Dendritic cell treated with granulocyte-macrophage colony-stimulating factor and Interleukin-4, amounts not matched to agents 40 ng/mL and 50 ng/mL, for 4 days (primary cell): ENCODE measurements at regions not wholly inside any gene's neighbourhood (a gene's known extent, or its start where the extent isn't known, plus 50 kb on each side); places are given as distances from the start of the nearest gene placed in this dataset.

Experiments
- H3K27ac Mint-ChIP-seq: one replicate; pipeline ENCODE4 v1.8.0; 2022; ENCODE audit warnings: mild to moderate bottlenecking, mixed read lengths
- H3K27me3 Mint-ChIP-seq: one replicate; pipeline ENCODE4 v1.8.0; 2022; ENCODE audit warnings: mild to moderate bottlenecking, mixed read lengths
- H3K36me3 Mint-ChIP-seq: one replicate; pipeline ENCODE4 v1.8.0; 2022; ENCODE audit warnings: low read depth, mixed read lengths
- H3K4me1 Mint-ChIP-seq: one replicate; pipeline ENCODE4 v1.8.0; 2022; ENCODE audit warnings: low read depth, mixed read lengths
- H3K4me3 Mint-ChIP-seq: one replicate; pipeline ENCODE4 v1.8.0; 2022; ENCODE audit warnings: mild to moderate bottlenecking, moderate library complexity, mixed read lengths
- H3K9me3 Mint-ChIP-seq: one replicate; pipeline ENCODE4 v1.8.0; 2022; ENCODE audit warnings: mixed read lengths
- intact Hi-C: fragments of 100-400 bp; cut with micrococcal nuclease; formaldehyde crosslinking; loops from one replicate; pipeline ENCODE4 v1.15.0; 2022

DNA sequence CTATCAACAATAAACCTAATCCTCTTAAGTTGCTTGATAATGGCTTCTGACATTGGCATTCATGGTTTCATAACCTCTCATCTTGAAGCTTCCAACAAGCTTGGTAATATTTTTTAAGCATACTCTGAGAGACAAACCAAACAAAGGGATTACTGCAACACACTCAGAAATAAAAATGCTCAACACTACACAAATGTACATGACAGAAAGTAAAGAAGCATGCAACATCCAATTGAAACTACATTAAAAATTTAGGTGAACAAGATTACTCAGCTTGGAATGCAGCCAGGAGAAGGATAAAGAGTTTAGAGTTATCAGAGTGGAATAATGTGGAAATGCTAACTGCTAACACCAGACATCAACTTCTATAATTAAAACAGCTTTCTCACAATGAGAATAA lies 1136.6 kb upstream of the PABPC4L start:
- H3K27me3 Mint-ChIP-seq, result no peaks in the 10 kb centered on the region
- intact Hi-C loops, result no loop called here
- no peaks in the 10 kb centered on the region for H3K4me1 Mint-ChIP-seq
- H3K9me3 Mint-ChIP-seq, result no peaks in the 10 kb centered on the region
- H3K27ac Mint-ChIP-seq, result no peak overlapping the region
- H3K4me3 Mint-ChIP-seq, result no peak overlapping the region
- no peaks in the 10 kb centered on the region for H3K36me3 Mint-ChIP-seq

DNA sequence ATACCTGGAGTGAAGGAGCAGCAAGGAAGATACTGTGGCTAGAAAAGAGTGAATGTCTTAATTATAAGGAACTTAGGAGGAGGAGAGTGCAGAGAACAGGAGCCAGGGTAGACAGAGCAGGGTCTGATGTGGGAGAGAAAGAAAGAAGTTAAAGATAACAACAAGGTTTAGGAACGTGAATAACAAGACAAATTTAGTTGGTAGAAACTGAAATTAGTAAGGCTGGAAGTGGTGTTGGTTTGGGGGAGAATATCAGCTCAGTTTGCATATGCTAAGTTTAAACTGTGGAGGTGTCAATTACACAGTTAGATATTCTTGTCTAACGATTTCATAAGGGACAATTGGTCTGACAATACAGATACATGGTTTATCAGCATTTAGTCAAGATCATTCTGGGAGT lies 1123.7 kb upstream of the PABPC4L start:
- Mint-ChIP-seq H3K36me3 (no peaks in the 10 kb centered on the region), H3K4me1 (no peaks in the 10 kb centered on the region), H3K27ac (no peak overlapping the region), H3K9me3 (peaks cover 8% of the 10 kb centered on the region), H3K27me3 (no peaks in the 10 kb centered on the region), H3K4me3 (no peak overlapping the region)
- intact Hi-C loops, result no loop called here

DNA sequence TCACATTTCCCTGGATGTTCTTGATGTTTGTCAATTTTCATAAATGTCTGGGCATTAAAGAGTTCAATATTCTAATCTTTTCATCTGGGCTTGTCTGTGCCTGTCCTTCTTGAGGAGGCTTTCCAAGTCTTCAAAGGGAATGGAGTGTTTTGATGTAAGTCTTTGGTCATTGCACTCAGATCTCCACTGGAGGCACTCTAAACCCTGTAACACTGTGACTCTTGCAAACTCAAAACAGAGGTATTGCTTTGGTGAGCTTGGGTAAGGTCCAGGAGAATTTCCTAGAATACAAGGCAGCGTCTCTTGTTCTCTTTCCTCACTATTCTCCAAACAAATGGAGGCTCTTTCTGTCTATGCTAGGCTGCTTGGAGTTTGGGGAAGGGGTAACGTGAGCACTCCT lies 1118.1 kb upstream of the PABPC4L start:
- H3K9me3 Mint-ChIP-seq, result peaks cover 20% of the 10 kb centered on the region
- intact Hi-C loops, result no loop called here
- H3K27me3 Mint-ChIP-seq, result no peaks in the 10 kb centered on the region
- H3K4me3 Mint-ChIP-seq, result no peak overlapping the region
- no peaks in the 10 kb centered on the region for H3K4me1 Mint-ChIP-seq
- H3K27ac Mint-ChIP-seq, result no peak overlapping the region
- no peaks in the 10 kb centered on the region for H3K36me3 Mint-ChIP-seq

DNA sequence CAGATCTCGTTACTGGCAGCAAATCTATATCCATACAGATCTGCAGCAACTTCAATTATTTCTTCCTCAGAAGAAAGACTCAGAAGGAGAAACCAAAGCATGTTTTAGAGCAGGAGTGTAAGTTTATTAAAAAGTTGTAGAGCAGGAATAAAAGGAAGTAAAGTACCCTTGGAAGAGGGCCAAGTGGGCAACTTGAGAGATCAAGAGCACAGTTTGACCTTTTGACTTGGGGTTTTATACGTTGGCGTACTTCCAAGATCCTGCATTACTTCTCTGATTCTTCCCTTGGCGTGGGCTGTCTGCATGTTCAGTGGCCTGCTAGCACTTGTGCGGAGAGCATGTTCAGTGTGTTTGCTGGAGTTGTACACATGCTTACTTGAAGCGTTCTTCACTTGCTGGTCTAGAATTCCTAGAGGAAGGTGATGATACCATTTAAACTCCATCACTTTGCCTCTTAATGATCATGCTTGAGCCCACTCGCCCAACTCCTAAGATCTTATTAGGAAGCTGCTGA lies 1114.7 kb upstream of the PABPC4L start:
- intact Hi-C loops, result no loop called here
- Mint-ChIP-seq H3K4me3 (no peak overlapping the region), H3K27ac (no peak overlapping the region), H3K27me3 (no peaks in the 10 kb centered on the region), H3K36me3 (no peaks in the 10 kb centered on the region), H3K4me1 (no peaks in the 10 kb centered on the region), H3K9me3 (peaks cover 20% of the 10 kb centered on the region)

DNA sequence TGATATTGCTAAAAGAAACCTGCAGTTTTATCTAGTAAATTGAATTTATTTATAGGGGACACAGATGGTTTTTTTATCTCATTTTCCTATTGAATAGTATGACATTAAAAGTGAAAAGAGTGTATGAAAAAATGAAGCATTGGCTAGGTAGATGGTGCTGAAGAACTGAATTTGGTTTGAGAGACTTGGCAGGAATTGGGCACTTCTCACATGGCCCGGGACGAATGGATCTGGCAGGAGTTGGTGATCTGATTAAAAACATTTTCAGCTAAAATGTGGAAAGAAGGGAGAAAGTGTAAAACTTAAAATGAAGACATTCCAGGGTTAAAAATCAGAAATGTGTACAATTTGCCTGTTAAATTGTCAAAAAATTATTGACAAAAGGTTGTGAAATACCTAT lies 1088.5 kb upstream of the PABPC4L start:
- Mint-ChIP-seq H3K27ac (no peak overlapping the region), H3K9me3 (no peaks in the 10 kb centered on the region), H3K4me3 (no peak overlapping the region), H3K36me3 (no peaks in the 10 kb centered on the region), H3K4me1 (no peaks in the 10 kb centered on the region), H3K27me3 (no peaks in the 10 kb centered on the region)
- intact Hi-C loops, result no loop called here

DNA sequence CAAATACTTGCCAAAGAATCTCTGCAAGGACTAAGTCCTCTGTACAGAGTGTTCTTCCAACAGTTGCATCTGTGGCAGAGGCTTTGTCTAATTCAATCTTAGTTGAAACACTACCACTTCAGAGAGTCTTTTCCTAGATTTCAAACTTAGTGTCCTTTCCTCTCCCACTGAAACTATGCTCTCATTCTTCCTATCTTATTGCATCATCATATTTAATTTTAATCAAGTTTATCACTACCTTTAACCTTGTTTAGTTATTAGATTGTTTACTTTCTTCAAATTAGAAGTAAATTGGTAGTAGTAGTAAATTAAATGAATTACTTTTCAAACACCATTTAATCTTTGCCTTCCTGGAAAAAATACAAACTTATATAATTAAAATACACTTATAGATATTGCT lies 1082.3 kb upstream of the PABPC4L start:
- intact Hi-C loops, result no loop called here
- Mint-ChIP-seq H3K27me3 (no peaks in the 10 kb centered on the region), H3K36me3 (no peaks in the 10 kb centered on the region), H3K4me3 (no peak overlapping the region), H3K27ac (no peak overlapping the region), H3K9me3 (no peaks in the 10 kb centered on the region), H3K4me1 (no peaks in the 10 kb centered on the region)

DNA sequence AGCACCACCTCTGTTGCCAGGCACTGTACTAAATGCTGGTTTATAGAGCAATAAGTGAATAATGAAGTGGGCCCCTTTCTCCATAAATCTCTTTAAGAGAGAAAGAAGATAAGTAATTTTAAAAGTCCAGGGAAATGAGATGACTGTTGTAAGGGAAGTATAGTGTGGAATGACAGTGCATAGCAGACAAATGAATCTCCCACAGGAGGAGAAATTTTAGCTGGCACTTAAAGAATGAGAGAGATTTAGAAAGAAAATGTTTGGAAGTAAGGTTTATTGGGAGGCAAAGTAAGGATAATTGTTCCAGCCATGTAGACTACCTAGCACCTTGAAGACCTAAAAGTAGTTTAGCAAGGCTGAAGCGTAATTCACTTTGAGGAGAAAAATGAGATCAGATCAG lies 1081.1 kb upstream of the PABPC4L start:
- Mint-ChIP-seq H3K27ac (no peak overlapping the region), H3K4me1 (no peaks in the 10 kb centered on the region), H3K4me3 (no peak overlapping the region), H3K27me3 (no peaks in the 10 kb centered on the region), H3K36me3 (no peaks in the 10 kb centered on the region), H3K9me3 (no peaks in the 10 kb centered on the region)
- intact Hi-C loops, result no loop called here

DNA sequence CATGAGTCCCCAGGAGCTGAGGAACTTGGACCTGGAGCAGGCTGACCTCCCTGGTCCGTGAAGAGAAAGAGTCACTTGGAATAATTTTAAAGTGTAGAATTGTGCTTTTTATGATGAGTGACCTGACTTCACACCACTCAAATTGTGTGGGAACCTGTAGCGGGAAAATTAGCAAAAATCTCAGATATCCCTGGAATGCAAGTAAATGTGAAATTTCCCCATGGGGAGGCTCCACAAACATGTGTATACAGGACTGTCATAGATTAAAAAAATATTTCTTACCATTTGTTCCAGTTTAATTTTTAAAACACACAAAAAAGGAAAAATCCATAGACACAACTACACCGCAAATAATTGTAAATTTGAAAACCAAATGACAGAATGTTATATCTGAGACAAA lies 1079.6 kb upstream of the PABPC4L start:
- H3K27ac Mint-ChIP-seq, result no peak overlapping the region
- no peaks in the 10 kb centered on the region for H3K9me3 Mint-ChIP-seq
- H3K4me1 Mint-ChIP-seq, result no peaks in the 10 kb centered on the region
- intact Hi-C loops, result no loop called here
- H3K27me3 Mint-ChIP-seq, result no peaks in the 10 kb centered on the region
- H3K36me3 Mint-ChIP-seq, result no peaks in the 10 kb centered on the region
- no peak overlapping the region for H3K4me3 Mint-ChIP-seq

DNA sequence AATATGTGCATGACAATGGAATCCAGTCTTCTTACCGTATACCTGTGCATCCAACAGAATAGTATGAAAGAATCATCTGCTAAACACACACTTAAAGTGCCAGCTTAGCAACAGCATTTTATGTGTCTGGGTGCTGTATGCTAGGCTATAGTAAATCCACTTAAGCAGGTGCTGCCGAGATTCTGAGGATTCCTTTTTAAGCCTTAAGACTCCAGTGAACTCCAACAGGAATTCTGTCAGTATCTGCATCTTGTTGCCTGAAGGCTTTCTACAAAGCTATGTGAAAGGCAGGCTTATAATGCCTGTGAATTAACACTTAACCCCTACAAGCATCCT lies 1076.4 kb upstream of the PABPC4L start:
- Mint-ChIP-seq H3K4me3 (no peak overlapping the region), H3K36me3 (no peaks in the 10 kb centered on the region), H3K4me1 (no peaks in the 10 kb centered on the region), H3K27me3 (no peaks in the 10 kb centered on the region), H3K9me3 (no peaks in the 10 kb centered on the region), H3K27ac (no peak overlapping the region)
- intact Hi-C loops, result no loop called here

DNA sequence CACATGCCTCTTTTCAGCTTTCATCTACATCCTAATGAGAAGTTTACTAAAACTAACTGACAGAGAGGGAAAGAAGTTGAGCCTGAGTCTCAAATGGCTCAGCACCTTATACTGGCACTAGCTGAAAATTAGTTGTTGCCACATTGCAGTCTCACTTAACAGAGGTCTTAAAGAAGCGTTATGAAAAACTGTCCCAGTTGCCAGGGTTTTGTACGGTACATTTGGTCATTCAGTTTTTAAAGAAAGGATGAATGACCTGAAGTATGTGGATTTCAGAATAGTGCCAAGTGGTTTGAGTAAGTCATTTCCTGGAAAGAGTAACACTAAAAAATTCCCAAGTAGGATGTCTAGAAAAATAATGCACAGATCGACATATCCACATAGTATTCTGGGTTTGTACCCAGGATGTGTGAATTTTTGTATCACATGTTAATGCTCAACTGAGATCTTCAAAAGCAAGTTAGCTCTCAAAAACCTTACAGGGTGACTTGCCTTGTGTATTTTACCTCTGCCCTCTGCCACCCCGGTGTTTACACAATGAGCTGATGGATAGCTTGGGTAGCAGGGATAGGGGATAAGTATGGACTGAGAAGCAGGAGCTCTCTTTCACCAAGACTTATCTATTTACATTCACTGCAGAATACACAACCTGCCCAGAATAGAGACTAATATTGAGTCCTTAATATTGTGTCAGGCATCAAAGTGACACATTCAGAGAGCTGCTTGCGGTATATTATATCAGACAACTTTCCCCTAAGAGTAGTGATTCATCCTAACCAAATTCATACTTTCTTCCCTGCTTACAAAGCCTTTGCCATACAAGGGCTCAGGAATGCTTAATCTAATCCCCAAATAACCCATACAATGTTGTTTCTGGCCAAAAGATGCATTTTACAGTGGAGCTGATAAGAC lies 1075.7 kb upstream of the PABPC4L start:
- no peaks in the 10 kb centered on the region for H3K4me1 Mint-ChIP-seq
- no peaks in the 10 kb centered on the region for H3K9me3 Mint-ChIP-seq
- no peaks in the 10 kb centered on the region for H3K36me3 Mint-ChIP-seq
- no peak overlapping the region for H3K4me3 Mint-ChIP-seq
- H3K27me3 Mint-ChIP-seq, result no peaks in the 10 kb centered on the region
- intact Hi-C loops, result no loop called here
- H3K27ac Mint-ChIP-seq, result no peak overlapping the region

DNA sequence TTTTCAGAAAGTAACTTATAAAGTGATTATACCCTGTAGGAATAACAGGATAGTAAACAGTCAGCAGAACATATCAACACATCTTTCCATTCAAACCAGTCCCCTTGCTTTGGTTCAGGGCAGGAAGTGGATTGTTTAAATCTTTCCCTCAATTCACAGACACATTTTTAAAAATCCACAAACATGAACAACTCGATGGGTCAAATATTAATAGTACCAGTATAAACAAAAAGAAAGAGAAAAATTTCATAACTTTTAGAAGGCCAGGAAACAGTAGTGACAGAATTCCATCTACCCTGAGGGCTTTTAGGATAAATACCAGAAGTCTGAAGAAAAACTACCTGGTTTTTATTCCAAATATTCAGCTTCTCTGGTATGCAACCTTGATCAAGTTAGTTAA lies 1072.8 kb upstream of the PABPC4L start:
- intact Hi-C loops, result no loop called here
- H3K36me3 Mint-ChIP-seq, result no peaks in the 10 kb centered on the region
- no peaks in the 10 kb centered on the region for H3K4me1 Mint-ChIP-seq
- no peaks in the 10 kb centered on the region for H3K9me3 Mint-ChIP-seq
- H3K27me3 Mint-ChIP-seq, result no peaks in the 10 kb centered on the region
- no peak overlapping the region for H3K27ac Mint-ChIP-seq
- H3K4me3 Mint-ChIP-seq, result no peak overlapping the region

DNA sequence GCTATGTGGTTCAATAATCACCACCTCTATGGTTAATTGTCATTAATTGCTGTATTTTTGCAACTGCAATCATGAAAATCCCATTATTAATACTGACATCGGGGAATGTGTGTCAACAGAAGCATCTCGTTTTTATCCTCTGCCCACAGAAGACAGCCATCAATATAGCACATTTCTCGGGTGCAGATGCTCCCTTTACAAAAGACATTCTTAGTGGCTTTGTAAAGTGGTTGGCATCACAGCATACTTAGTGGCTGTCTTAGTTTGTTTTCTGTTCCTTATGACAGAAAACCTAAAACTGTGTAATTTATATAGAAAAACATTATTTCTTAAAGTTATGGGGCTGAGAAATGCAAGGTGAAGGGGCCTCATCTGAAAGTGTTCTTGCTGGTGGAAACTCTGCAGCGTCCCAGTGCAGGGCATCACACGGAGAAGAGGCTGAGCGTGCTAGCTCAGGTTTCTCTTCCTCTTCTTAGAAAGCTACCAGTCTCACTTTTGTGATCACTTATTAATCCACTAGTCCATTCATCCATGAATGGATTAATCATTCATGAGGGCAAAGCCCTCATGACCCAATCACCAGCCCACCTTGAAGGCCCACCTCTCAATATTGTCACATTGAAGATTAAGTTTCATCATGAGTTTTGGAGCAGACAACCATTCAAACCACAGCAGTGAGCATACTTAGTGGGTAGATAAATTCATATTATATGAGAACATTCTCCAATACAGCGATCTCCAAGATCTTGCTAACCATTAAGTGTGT lies 1067.7 kb upstream of the PABPC4L start:
- intact Hi-C loops, result no loop called here
- H3K27me3 Mint-ChIP-seq, result no peaks in the 10 kb centered on the region
- H3K9me3 Mint-ChIP-seq, result no peaks in the 10 kb centered on the region
- no peak overlapping the region for H3K4me3 Mint-ChIP-seq
- no peaks in the 10 kb centered on the region for H3K36me3 Mint-ChIP-seq
- H3K4me1 Mint-ChIP-seq, result no peaks in the 10 kb centered on the region
- H3K27ac Mint-ChIP-seq, result no peak overlapping the region

DNA sequence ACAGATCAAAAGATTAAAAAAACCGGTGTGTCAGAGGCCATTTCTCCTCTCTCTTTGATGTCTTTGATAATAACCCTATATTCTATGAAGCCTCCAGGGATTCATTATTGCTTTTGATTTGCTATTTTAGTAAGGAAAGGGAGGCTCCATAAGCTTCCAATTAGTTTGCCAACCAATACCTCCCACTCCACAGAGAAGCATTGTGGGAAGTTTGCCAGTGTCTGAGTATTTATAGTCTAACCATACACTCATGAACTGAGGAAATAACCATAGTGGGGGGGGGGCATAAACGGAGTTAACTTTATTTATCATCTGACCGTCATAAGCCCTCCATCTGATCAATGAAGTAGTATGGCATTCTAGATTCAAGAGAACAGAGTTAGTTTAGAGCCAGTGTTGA lies 1066.8 kb upstream of the PABPC4L start:
- no peaks in the 10 kb centered on the region for H3K36me3 Mint-ChIP-seq

DNA sequence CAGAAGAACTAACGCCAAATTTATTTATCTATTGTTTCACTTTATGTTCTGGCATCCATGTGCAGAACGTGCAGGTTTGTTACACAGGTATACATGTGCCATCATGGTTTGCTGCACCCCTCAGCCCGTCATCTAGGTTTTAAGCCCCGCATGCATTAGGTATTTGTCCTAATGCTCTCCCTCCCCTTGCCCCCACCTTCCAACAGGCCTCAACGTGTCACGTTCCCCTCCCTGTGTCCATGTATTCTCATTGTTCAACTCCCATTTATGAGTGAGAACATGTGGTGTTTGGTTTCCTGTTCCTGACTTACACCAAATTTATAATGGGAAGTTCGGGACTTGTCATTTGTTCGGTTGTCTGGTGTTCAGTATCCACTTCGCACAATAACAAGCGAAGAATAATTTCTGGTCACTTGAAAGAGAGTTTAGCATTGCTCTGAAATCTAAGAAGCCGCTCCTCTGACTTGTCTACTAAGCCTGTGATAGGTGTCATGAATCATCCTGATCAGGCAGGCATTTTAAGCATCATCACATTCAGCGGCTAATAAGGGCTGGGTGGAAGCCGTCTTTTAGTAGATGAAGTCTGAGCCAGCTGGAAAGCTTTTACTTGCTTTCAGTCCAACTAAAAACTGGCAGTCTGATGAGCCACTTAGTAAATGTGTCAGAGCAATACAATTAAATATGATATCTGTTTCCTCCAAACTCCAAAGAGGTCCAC lies 1065.7 kb upstream of the PABPC4L start:
- H3K27me3 Mint-ChIP-seq, result no peaks in the 10 kb centered on the region
- no peaks in the 10 kb centered on the region for H3K36me3 Mint-ChIP-seq
- no peak overlapping the region for H3K4me3 Mint-ChIP-seq
- intact Hi-C loops, result no loop called here
- no peak overlapping the region for H3K27ac Mint-ChIP-seq
- H3K4me1 Mint-ChIP-seq, result no peaks in the 10 kb centered on the region
- H3K9me3 Mint-ChIP-seq, result no peaks in the 10 kb centered on the region

More for the DNA sequence above, 1066.8 kb upstream of the PABPC4L start:
- Mint-ChIP-seq H3K9me3 (no peaks in the 10 kb centered on the region), H3K27ac (no peak overlapping the region), H3K4me3 (no peak overlapping the region), H3K27me3 (no peaks in the 10 kb centered on the region), H3K4me1 (no peaks in the 10 kb centered on the region)
- intact Hi-C loops, result no loop called here
